HL-60 (cell line): ENCODE measurements at regions not wholly inside any gene's neighbourhood (a gene's known extent, or its start where the extent isn't known, plus 50 kb on each side); places are given as distances from the start of the nearest gene placed in this dataset.

Source experiments
- CTCF ChIP-seq: IDR thresholded peaks from one replicate; pipeline ENCODE4 v1.5.1; 2011; ENCODE audit warnings: low read length, control low read depth, inconsistent platforms; ENCODE audit not compliant: insufficient read depth
- POLR2AphosphoS5 ChIP-seq: IDR thresholded peaks from 2 replicates; pipeline ENCODE4 v1.6.1; 2012; ENCODE audit warnings: low read depth
- SPI1 ChIP-seq: IDR thresholded peaks from 2 replicates; pipeline ENCODE4 v1.6.1; 2012; ENCODE audit warnings: low read depth, mild to moderate bottlenecking, borderline replicate concordance

- no peak for TF ChIP-seq CTCF
- TF ChIP-seq SPI1 = no peak
- TF ChIP-seq POLR2AphosphoS5 = no peak
These were observed 147.4 kb downstream of the FAM83B start for GRCh38 chr6:54993948-54994347.
